ENCODE measurements at regions not wholly inside any gene's neighbourhood (a gene's known extent, or its start where the extent isn't known, plus 50 kb on each side); places are given as distances from the start of the nearest gene placed in this dataset.

DNA sequence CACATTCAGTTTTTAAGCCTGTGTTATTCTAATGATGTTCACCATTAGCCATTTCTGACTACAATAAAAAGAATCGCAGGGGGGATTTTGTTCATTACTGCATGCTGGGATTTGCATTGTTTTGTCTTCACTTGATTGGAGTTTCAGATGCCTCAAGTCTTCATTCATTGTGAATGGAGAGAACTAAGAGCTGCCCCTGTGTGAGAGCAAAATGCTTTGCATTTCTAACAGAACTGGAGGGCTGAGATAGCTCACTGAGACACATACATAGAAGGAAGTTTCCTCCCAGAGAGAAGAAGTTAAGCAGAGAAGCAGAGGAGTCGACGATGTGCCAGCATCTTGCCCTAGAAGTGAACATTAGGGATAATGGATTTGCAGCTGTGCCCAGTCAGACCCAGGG, 113.5 kb upstream of the GATB start:
- Histone ChIP-seq H3K36me3 (ENCODE audit: insufficient read depth, low read length) (no peaks in the 10 kb centered on the region), H3K27me3 (ENCODE audit: insufficient read depth, low read length, poor library complexity, severe bottlenecking) (no peaks in the 10 kb centered on the region), H3K4me2 (ENCODE audit: low read depth, low read length, poor library complexity, severe bottlenecking) (no peak overlapping the region), H3K9me2 (replicated peaks; ENCODE audit: low read depth, low read length) (no peaks in the 10 kb centered on the region), H3K4me3 (ENCODE audit: low read length, poor library complexity, severe bottlenecking) (no peak overlapping the region), H3K4me1 (ENCODE audit: insufficient read depth, low read length, poor library complexity, severe bottlenecking) (no peaks in the 10 kb centered on the region), H4K20me1 (ENCODE audit: insufficient read depth, low read length, poor library complexity, severe bottlenecking) (no peaks in the 10 kb centered on the region), H3K9ac (ENCODE audit: low read depth, low read length, poor library complexity, severe bottlenecking) (no peak overlapping the region), H3K79me2 (ENCODE audit: insufficient read depth, low read length) (no peaks in the 10 kb centered on the region), H3K9me3 (ENCODE audit: insufficient read depth, low read depth, low read length) (no peaks in the 10 kb centered on the region), H2AFZ (ENCODE audit: low read length) (no peak overlapping the region), H3F3A (ENCODE audit: low read depth) (no peaks in the 10 kb centered on the region)
- TF ChIP-seq EZH2phosphoT487 (IDR thresholded peaks at IDR 0.05; ENCODE audit: borderline replicate concordance) (no peak), CTCF (conservative IDR thresholded peaks at IDR 0.05; ENCODE audit: low read length) (no peak)

DNA sequence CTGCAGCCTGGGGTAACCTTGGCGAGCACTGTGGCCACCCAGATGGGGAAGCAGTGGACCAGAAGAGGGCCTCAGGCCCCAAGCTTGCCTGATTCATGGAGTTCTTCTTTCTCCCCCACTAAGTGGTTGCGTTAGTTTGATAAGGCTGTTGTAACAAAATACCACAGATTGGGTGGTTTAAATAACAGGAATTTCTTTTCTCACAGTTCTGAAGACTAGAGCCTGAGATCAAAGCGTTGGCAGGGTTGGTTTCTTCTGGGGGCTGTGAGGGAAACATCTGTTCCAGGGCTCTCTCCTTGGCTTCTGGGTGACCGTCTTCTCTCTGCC, 105.7 kb upstream of the GATB start:
- Histone ChIP-seq H3K4me1 (ENCODE audit: insufficient read depth, low read length, poor library complexity, severe bottlenecking) (peaks cover 12% of the 10 kb centered on the region), H3K9me2 (replicated peaks; ENCODE audit: low read depth, low read length) (no peaks in the 10 kb centered on the region), H3K4me2 (ENCODE audit: low read depth, low read length, poor library complexity, severe bottlenecking) (no peak overlapping the region), H3K27me3 (ENCODE audit: insufficient read depth, low read length, poor library complexity, severe bottlenecking) (no peaks in the 10 kb centered on the region), H3K36me3 (ENCODE audit: insufficient read depth, low read length) (no peaks in the 10 kb centered on the region), H4K20me1 (ENCODE audit: insufficient read depth, low read length, poor library complexity, severe bottlenecking) (no peaks in the 10 kb centered on the region), H3K9ac (ENCODE audit: low read depth, low read length, poor library complexity, severe bottlenecking) (no peak overlapping the region), H2AFZ (ENCODE audit: low read length) (peak overlapping the region; percentile 32; the same call in 1 of the 2 replicates), H3F3A (ENCODE audit: low read depth) (no peaks in the 10 kb centered on the region), H3K79me2 (ENCODE audit: insufficient read depth, low read length) (no peaks in the 10 kb centered on the region), H3K4me3 (ENCODE audit: low read length, poor library complexity, severe bottlenecking) (no peak overlapping the region), H3K9me3 (ENCODE audit: insufficient read depth, low read depth, low read length) (no peaks in the 10 kb centered on the region)
- TF ChIP-seq CTCF (conservative IDR thresholded peaks at IDR 0.05; ENCODE audit: low read length) (0 out of 2 replicates have a peak, but pooled peaks have one; percentile 13), EZH2phosphoT487 (IDR thresholded peaks at IDR 0.05; ENCODE audit: borderline replicate concordance) (no peak)

DNA sequence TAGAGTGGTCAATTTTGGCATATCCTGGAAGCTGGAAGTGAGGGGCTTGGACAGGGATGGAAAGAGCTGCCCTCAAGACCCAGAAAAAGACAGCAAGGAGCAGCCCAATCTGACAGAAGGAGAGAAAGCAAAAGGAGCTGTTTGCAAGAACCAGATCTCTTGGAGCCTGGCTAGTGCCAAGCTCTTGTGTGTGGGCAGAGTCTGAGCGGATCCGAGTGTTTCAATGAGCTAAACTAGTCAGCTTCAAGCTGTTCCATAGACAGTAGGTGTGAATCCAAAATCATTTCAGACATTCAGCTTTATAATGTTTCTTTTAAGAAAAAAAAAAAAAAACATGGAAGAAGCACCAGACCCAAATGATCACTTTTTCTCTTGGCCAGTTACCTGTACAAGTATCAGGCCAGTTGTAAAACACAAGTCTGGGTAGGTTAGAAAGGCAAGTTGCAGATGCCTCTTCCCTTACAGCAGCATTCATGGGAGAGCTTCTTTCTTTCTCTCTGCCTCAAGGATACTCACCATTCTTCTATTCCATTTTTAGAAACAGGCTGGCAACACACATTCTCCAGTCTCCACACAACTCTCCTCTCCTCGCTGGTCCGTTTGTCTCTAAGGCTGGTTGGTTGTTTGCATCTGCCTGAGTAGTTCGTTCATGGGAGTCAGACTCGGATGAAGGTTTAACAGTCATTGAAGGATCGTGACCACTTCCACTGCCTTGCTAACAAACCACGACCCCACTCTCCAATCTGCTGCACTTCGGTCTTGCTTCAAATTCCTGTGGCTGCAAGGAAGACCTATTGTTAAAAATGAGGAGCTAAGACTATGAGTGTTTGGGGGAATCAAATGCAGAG, 105.2 kb upstream of the GATB start:
- TF ChIP-seq EZH2phosphoT487 (IDR thresholded peaks at IDR 0.05; ENCODE audit: borderline replicate concordance) (no peak), CTCF (conservative IDR thresholded peaks at IDR 0.05; ENCODE audit: low read length) (no peak)
- H3K9ac ChIP-seq (ENCODE audit: low read depth, low read length, poor library complexity, severe bottlenecking) = no peak overlapping the region
- H3K4me1 ChIP-seq (ENCODE audit: insufficient read depth, low read length, poor library complexity, severe bottlenecking) = peaks cover 12% of the 10 kb centered on the region
- no peak overlapping the region for H3K4me3 ChIP-seq (ENCODE audit: low read length, poor library complexity, severe bottlenecking)
- H3K9me2 ChIP-seq (replicated peaks; ENCODE audit: low read depth, low read length) = no peaks in the 10 kb centered on the region
- no peaks in the 10 kb centered on the region for H3K27me3 ChIP-seq (ENCODE audit: insufficient read depth, low read length, poor library complexity, severe bottlenecking)
- no peaks in the 10 kb centered on the region for H3K79me2 ChIP-seq (ENCODE audit: insufficient read depth, low read length)
- H3K9me3 ChIP-seq (ENCODE audit: insufficient read depth, low read depth, low read length) = no peaks in the 10 kb centered on the region
- no peaks in the 10 kb centered on the region for H3K36me3 ChIP-seq (ENCODE audit: insufficient read depth, low read length)
- no peak overlapping the region for H3K4me2 ChIP-seq (ENCODE audit: low read depth, low read length, poor library complexity, severe bottlenecking)
- no peaks in the 10 kb centered on the region for H3F3A ChIP-seq (ENCODE audit: low read depth)
- H4K20me1 ChIP-seq (ENCODE audit: insufficient read depth, low read length, poor library complexity, severe bottlenecking) = no peaks in the 10 kb centered on the region
- peak overlapping the region; percentile 44; the same call in 1 of the 2 replicates for H2AFZ ChIP-seq (ENCODE audit: low read length)

Data from Loucy (cell line).